ENCODE measurements at regions not wholly inside any gene's neighbourhood (a gene's known extent, or its start where the extent isn't known, plus 50 kb on each side); places are given as distances from the start of the nearest gene placed in this dataset.

DNA sequence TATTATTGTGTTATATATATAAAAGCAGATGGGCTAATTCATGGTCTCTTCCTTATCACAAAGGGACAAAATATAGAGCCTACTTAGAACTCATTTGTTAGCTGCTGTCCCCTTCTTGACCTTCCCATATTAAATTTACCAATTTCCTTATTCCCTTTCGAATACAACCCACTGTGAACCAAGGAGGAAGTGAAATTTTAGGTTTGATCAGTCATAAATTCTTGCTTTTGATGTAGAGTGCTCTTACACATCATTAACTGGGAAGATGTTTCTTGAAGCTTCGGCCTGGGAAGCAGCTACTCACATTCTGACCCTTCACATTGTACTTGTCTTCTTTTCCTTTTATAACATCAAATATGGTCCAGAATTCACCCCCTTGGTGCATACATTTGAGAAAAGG, 579.0 kb downstream of the LRFN5 start:
- H3K79me2 ChIP-seq (ENCODE audit: control insufficient read depth, low read length): no peaks in the 10 kb centered on the region
- no peak overlapping the region for H3K27ac ChIP-seq (ENCODE audit: low read depth, low read length)
- H3K9me3 ChIP-seq (ENCODE audit: control insufficient read depth, insufficient read depth, low read length): no peaks in the 10 kb centered on the region
- H3K4me2 ChIP-seq (ENCODE audit: low read length): no peak overlapping the region
- H3K4me1 ChIP-seq (ENCODE audit: control insufficient read depth, low read length): no peaks in the 10 kb centered on the region
- no peaks in the 10 kb centered on the region for H3K36me3 ChIP-seq (ENCODE audit: control insufficient read depth, low read length)
- H3K27me3 ChIP-seq (ENCODE audit: control insufficient read depth, low read length): no peaks in the 10 kb centered on the region
- no peaks in the 10 kb centered on the region for H3K9me2 ChIP-seq (replicated peaks; ENCODE audit: control insufficient read depth, low read length)
- H3K4me3 ChIP-seq (ENCODE audit: low read length): no peak overlapping the region
- no peaks in the 10 kb centered on the region for H3F3A ChIP-seq (ENCODE audit: control insufficient read depth, insufficient read depth)
- H4K20me1 ChIP-seq (ENCODE audit: control insufficient read depth, insufficient read depth, low read depth, low read length): no peaks in the 10 kb centered on the region
- TF ChIP-seq EZH2phosphoT487 (IDR thresholded peaks at IDR 0.05; ENCODE audit: borderline replicate concordance, low read length): no peak
- no peak for TF ChIP-seq CTCF (IDR thresholded peaks at IDR 0.05; ENCODE audit: low read depth, low read length, poor library complexity, severe bottlenecking)

- Histone ChIP-seq H3K4me2 (ENCODE audit: low read length) (no peak overlapping the region), H3K36me3 (ENCODE audit: control insufficient read depth, low read length) (no peaks in the 10 kb centered on the region), H3K4me3 (ENCODE audit: low read length) (no peak overlapping the region), H3K4me1 (ENCODE audit: control insufficient read depth, low read length) (no peaks in the 10 kb centered on the region), H3K27me3 (ENCODE audit: control insufficient read depth, low read length) (no peaks in the 10 kb centered on the region), H3K9me3 (ENCODE audit: control insufficient read depth, insufficient read depth, low read length) (no peaks in the 10 kb centered on the region), H3F3A (ENCODE audit: control insufficient read depth, insufficient read depth) (no peaks in the 10 kb centered on the region), H4K20me1 (ENCODE audit: control insufficient read depth, insufficient read depth, low read depth, low read length) (no peaks in the 10 kb centered on the region), H3K79me2 (ENCODE audit: control insufficient read depth, low read length) (no peaks in the 10 kb centered on the region), H3K27ac (ENCODE audit: low read depth, low read length) (no peak overlapping the region), H3K9me2 (replicated peaks; ENCODE audit: control insufficient read depth, low read length) (no peaks in the 10 kb centered on the region)
- no peak for TF ChIP-seq CTCF (IDR thresholded peaks at IDR 0.05; ENCODE audit: low read depth, low read length, poor library complexity, severe bottlenecking)
- no peak for TF ChIP-seq EZH2phosphoT487 (IDR thresholded peaks at IDR 0.05; ENCODE audit: borderline replicate concordance, low read length)
Measured at GRCh38 chr14:42174357-42174756, 567.7 kb downstream of the LRFN5 start.

DNA sequence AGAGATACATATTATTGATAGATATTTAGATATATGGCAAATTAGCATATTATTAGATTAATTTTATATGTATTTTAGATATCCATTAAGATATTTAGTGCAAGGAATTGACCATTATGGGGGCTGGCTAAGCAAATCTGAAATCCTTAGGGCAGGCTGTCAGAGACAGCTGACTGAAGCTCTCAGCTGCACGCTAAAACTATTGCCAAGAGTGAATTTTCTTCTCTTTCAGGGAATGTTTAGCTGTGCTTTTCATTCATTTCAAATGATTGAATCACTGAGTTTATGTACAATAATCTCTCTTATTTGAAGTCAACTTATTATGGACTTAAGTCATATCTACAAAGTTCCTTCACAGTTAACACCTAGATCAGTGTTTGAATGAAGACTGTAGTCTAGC, 566.5 kb downstream of the LRFN5 start:
- Histone ChIP-seq H3K9me3 (ENCODE audit: control insufficient read depth, insufficient read depth, low read length) (no peaks in the 10 kb centered on the region), H3F3A (ENCODE audit: control insufficient read depth, insufficient read depth) (no peaks in the 10 kb centered on the region), H3K4me2 (ENCODE audit: low read length) (no peak overlapping the region), H3K27ac (ENCODE audit: low read depth, low read length) (no peak overlapping the region), H3K9me2 (replicated peaks; ENCODE audit: control insufficient read depth, low read length) (no peaks in the 10 kb centered on the region), H3K36me3 (ENCODE audit: control insufficient read depth, low read length) (no peaks in the 10 kb centered on the region), H3K79me2 (ENCODE audit: control insufficient read depth, low read length) (no peaks in the 10 kb centered on the region), H3K4me1 (ENCODE audit: control insufficient read depth, low read length) (no peaks in the 10 kb centered on the region), H4K20me1 (ENCODE audit: control insufficient read depth, insufficient read depth, low read depth, low read length) (no peaks in the 10 kb centered on the region), H3K4me3 (ENCODE audit: low read length) (no peak overlapping the region), H3K27me3 (ENCODE audit: control insufficient read depth, low read length) (no peaks in the 10 kb centered on the region)
- TF ChIP-seq CTCF (IDR thresholded peaks at IDR 0.05; ENCODE audit: low read depth, low read length, poor library complexity, severe bottlenecking) (no peak), EZH2phosphoT487 (IDR thresholded peaks at IDR 0.05; ENCODE audit: borderline replicate concordance, low read length) (no peak)

DNA sequence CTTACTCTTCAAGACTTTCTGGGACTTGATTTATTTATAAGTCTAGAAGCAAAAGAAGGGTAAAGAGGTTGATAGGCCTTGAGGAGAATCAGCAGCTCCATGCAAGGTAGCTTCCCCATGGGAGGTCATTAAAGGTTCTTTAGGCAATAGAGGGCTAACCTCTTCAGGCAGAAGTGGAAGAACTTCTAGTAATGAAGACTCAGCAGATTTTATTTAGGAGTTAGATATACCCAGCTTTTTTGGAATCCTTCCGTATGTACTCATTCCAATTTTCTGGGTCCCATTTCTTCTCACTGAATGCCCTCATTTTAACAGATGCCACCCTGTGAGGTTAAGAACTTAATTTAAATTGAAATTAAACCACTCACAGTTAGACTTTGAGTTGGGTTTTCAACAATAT, 565.6 kb downstream of the LRFN5 start:
- H3K9me3 ChIP-seq (ENCODE audit: control insufficient read depth, insufficient read depth, low read length): no peaks in the 10 kb centered on the region

More for the DNA sequence above, 565.6 kb downstream of the LRFN5 start:
- H3K27me3 ChIP-seq (ENCODE audit: control insufficient read depth, low read length): no peaks in the 10 kb centered on the region
- no peaks in the 10 kb centered on the region for H4K20me1 ChIP-seq (ENCODE audit: control insufficient read depth, insufficient read depth, low read depth, low read length)
- H3K36me3 ChIP-seq (ENCODE audit: control insufficient read depth, low read length): no peaks in the 10 kb centered on the region
- no peaks in the 10 kb centered on the region for H3K79me2 ChIP-seq (ENCODE audit: control insufficient read depth, low read length)
- TF ChIP-seq EZH2phosphoT487 (IDR thresholded peaks at IDR 0.05; ENCODE audit: borderline replicate concordance, low read length) (no peak), CTCF (IDR thresholded peaks at IDR 0.05; ENCODE audit: low read depth, low read length, poor library complexity, severe bottlenecking) (no peak)
- no peaks in the 10 kb centered on the region for H3F3A ChIP-seq (ENCODE audit: control insufficient read depth, insufficient read depth)
- no peaks in the 10 kb centered on the region for H3K9me2 ChIP-seq (replicated peaks; ENCODE audit: control insufficient read depth, low read length)
- no peak overlapping the region for H3K27ac ChIP-seq (ENCODE audit: low read depth, low read length)
- no peak overlapping the region for H3K4me3 ChIP-seq (ENCODE audit: low read length)
- H3K4me2 ChIP-seq (ENCODE audit: low read length): no peak overlapping the region
- H3K4me1 ChIP-seq (ENCODE audit: control insufficient read depth, low read length): no peaks in the 10 kb centered on the region
